ENCODE measurements at regions not wholly inside any gene's neighbourhood (a gene's known extent, or its start where the extent isn't known, plus 50 kb on each side); places are given as distances from the start of the nearest gene placed in this dataset.
A peak's percentile ranks its signal among the peaks of the same experiment; 100 is the strongest.

GRCh38 chr12:88643685-88644084 is 63.4 kb upstream of the KITLG start:
- H3K27me3 ChIP-seq: no peaks in the 10 kb centered on the region
- no peaks in the 10 kb centered on the region for H3K9me3 ChIP-seq
- no peak for TF ChIP-seq CTCF (IDR thresholded peaks at IDR 0.05)
- TF ChIP-seq EP300 (IDR thresholded peaks at IDR 0.05): no peak
- TF ChIP-seq POLR2A (IDR thresholded peaks at IDR 0.05): no peak
- no peak for TF ChIP-seq POLR2AphosphoS5 (IDR thresholded peaks at IDR 0.05)
- DNase-seq (no peak), ATAC-seq (ENCODE audit: low FRiP score in 2 of 2) (no peak)
- peaks cover 6 to 8% (median 7%) of the 10 kb centered on the region in 4 donors for H3K4me1 ChIP-seq
- no peaks in the 10 kb centered on the region for H3K36me3 ChIP-seq
- no peak overlapping the region for H3K4me3 ChIP-seq
- H3K27ac ChIP-seq: no peak overlapping the region
- WGBS, 2 donors: 72 to 81% methylated on average over 2 of the region's 2 CpGs

- TF ChIP-seq CTCF (IDR thresholded peaks at IDR 0.05) (no peak), EP300 (IDR thresholded peaks at IDR 0.05) (no peak), POLR2AphosphoS5 (IDR thresholded peaks at IDR 0.05) (no peak), POLR2A (IDR thresholded peaks at IDR 0.05) (no peak)
- H3K4me3 ChIP-seq: no peak overlapping the region
- no peaks in the 10 kb centered on the region for H3K36me3 ChIP-seq
- ATAC-seq (ENCODE audit: low FRiP score in 2 of 2) (no peak), DNase-seq (no peak)
- H3K9me3 ChIP-seq: no peaks in the 10 kb centered on the region
- H3K27me3 ChIP-seq: no peaks in the 10 kb centered on the region
- WGBS, 2 donors: 69 to 94% methylated on average over 1 of the region's 1 CpG
- H3K27ac ChIP-seq: no peak overlapping the region
- H3K4me1 ChIP-seq: peaks cover 8 to 13% (median 12%) of the 10 kb centered on the region in 4 donors
Measured at GRCh38 chr12:88642675-88643431, 62.6 kb upstream of the KITLG start.

- peak in 1 of 2 donors; percentile 88 for ATAC-seq (ENCODE audit: low FRiP score in 2 of 2)
Measured at GRCh38 chr12:88638966-88639760, 58.9 kb upstream of the KITLG start.

GRCh38 chr12:88638388-88638787 is 58.1 kb upstream of the KITLG start:
- Histone ChIP-seq H3K9me3 (no peaks in the 10 kb centered on the region), H3K4me1 (peaks cover 8 to 13% (median 12%) of the 10 kb centered on the region in 4 donors), H3K4me3 (no peak overlapping the region), H3K27me3 (no peaks in the 10 kb centered on the region), H3K36me3 (no peaks in the 10 kb centered on the region), H3K27ac (peak overlapping the region in 1 of 4 donors; percentile 51)
- TF ChIP-seq POLR2AphosphoS5 (IDR thresholded peaks at IDR 0.05) (no peak), EP300 (IDR thresholded peaks at IDR 0.05) (no peak), POLR2A (IDR thresholded peaks at IDR 0.05) (no peak), CTCF (IDR thresholded peaks at IDR 0.05) (no peak)
- DNase-seq (no peak), ATAC-seq (ENCODE audit: low FRiP score in 2 of 2) (peak in 1 of 2 donors; percentile 66)
- WGBS, 2 donors: 65 to 75% methylated on average over 3 of the region's 3 CpGs

More at GRCh38 chr12:88638966-88639760, 58.9 kb upstream of the KITLG start:
- Histone ChIP-seq H3K4me3 (no peak overlapping the region), H3K27ac (peak overlapping the region in 2 of 4 donors; percentile 10 to 51), H3K27me3 (no peaks in the 10 kb centered on the region), H3K36me3 (no peaks in the 10 kb centered on the region), H3K4me1 (peaks cover 8 to 13% (median 12%) of the 10 kb centered on the region in 4 donors), H3K9me3 (no peaks in the 10 kb centered on the region)
- TF ChIP-seq POLR2AphosphoS5 (IDR thresholded peaks at IDR 0.05): no peak
- no peak for TF ChIP-seq CTCF (IDR thresholded peaks at IDR 0.05)
- TF ChIP-seq POLR2A (IDR thresholded peaks at IDR 0.05): no peak
- no peak for TF ChIP-seq EP300 (IDR thresholded peaks at IDR 0.05)
- no peak for DNase-seq
- WGBS, 2 donors: 33 to 34% methylated on average over 6 of the region's 6 CpGs
